ENCODE measurements at regions not wholly inside any gene's neighbourhood (a gene's known extent, or its start where the extent isn't known, plus 50 kb on each side); places are given as distances from the start of the nearest gene placed in this dataset.
"Not testable (repeated sequence)": the region's sequence is repeated elsewhere in the genome, so short reads cannot be mapped to it uniquely, and the experiment has no call there.

DNA sequence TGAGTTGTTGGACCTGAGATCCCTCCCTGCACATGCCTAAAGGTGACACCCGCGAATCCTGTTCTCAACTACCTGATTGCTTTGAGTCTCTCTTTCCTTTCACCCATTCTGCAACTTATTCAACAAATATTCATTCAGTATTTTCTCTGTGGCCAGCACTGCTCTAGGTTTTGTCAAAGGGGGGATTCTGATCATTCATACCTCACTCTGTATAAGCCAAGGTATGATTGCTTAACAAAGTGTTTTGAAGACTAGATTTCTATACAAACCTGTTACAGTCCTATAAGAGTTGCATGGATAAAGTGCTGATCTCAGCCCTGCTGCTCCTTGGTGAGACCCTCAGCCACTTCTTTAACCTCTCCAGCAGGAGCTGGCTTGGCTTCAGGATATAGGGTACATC lies 409.7 kb downstream of the KCNRG start:
- no peak for DNase-seq

DNA sequence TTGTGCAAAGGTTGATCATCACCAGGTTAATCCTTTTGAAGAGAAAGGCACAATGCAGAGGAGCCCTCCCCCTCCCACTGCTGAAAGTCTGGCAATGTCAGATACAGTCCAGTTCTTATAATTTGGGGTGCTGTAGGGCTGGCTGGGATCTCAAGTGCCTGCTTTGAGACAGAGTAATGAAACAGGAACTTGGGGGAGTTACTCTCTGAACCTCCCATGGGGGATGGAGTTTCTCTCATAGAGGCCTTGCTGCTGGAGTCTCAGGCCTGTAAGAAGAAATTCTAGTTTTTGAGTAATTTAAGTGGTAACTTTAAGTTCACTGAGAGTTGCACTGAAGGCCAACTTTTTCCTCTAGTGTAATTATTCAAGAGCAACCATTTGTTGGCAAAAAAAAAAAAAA lies 410.5 kb downstream of the KCNRG start:
- no peak for DNase-seq

DNA sequence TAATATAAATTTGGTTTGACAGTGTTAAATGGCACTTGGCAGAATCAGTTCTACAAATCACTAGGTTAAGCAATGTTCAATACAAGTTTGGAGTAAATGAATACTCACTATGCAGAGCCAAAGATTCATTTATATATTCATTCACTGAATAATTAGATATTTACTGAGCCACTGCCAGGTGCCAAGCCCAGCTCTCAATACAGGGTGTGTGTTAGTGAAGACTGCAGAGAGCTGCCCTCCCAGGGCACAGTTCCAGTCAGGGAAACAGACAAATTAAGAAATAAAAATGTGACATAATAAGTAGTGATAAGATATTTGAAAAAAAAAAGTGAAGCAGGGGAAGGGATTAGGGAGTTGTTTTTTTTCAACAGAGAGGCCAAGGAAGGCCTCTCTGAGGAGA lies 411.7 kb downstream of the KCNRG start:
- no peak for DNase-seq

DNA sequence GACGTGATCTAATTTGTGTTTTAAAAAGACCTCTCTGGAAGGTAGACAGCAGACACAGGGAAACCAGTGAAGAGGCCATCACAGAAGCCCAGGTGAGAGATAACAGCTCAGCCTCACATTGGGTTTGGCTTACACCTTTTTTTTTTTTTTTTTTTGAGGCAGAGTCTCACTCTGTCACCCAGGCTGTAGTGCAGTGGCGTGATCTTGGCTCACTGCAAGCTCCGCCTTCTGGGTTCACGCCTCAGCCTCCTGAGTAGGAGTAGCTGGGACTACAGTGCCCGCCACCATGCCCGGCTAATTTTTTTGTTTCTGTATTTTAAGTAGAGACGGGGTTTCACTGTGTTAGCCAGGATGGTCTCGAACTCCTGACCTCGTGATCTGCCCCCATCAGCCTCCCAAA lies 412.3 kb downstream of the KCNRG start:
- not testable (repeated sequence) for DNase-seq

DNA sequence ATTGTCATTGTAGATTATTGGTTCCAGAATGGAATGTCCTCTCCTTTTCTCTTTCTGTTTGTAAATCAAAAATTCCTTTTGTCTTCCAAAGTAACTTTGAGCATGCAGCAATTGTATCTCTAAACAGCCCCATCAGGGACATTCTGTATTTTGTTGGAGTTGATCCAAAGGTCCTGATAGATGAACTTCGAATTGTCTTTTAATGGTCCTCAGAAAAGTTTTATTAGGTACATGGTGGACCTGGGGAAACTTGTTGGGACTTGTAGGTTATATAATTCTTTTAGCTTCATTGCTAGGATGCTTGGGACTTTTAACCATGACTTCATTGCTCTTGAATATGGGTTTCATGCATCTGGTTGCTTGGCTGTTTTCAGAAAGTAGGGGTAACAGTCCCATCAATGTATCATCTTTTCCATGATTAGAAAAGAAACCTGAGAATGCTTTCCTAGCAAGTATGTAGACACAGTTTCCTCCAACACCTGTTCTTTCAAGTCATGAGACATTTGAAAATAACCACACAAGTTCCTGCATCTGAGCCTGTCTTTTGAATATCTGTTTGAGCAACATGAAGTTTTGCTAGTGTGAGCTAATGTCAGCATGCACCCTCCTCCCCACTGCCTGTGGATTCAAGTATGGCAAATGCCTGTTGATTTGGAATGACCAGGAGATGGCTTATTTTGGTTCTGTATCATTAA lies 413.1 kb downstream of the KCNRG start:
- DNase-seq = no peak

DNA sequence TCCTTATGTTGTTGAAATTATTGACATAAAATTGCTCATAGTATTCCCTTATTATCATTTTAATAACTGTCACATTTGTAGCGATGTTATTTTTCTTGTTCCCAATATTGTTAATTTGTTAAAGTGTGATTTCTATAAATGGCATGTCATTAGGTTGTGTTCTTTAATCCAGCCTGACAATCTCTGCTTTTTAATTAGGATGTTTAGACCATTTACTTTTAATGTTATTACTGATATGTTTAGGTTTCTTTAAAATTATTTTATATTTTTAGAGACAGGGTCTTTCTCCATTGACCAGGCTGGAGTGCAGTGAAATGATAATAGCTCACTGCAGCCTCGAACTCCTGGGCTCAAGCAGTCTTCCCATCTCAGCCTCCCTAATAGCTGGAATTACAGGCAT lies 408.5 kb downstream of the DLEU7 start:
- DNase-seq = no peak

DNA sequence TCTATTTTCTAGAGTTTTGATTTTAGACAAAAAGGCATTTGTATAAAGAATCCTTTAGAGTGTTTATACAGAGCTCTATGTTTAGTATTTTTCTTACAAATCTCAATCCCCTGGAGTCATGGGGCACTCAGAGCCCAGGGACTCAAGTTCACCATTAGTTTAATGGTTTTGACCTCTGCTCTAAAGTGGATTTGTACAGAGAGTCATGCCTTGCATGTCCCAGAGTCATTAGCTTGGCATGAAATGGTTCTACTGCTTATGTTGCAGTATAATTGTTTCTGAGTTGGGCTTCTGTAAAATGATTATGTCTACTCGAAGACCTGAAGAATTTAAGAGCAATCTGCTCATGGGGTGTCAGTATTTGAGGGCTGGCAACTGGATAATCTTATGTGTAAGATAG lies 406.2 kb downstream of the DLEU7 start:
- no peak for DNase-seq

DNA sequence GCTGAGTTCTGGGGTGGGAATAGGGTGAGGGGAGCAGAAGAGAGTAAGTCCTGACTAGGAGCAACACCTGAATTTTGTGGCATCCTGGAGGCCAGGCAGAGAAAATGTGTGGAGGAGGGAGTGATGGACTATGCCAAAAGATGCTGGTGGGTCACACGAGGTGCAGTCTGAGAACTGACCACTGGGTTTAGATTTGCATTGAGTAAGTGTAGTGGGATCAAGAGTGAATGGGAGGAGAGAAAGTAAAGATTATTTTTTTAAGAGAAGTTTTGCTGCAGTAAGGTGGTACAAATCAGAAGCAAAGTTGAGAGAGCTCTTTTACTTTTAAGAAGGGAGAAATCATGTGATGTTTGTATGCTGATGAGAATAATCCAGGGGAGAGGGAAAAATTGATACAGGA lies 405.1 kb downstream of the DLEU7 start:
- DNase-seq = no peak

DNA sequence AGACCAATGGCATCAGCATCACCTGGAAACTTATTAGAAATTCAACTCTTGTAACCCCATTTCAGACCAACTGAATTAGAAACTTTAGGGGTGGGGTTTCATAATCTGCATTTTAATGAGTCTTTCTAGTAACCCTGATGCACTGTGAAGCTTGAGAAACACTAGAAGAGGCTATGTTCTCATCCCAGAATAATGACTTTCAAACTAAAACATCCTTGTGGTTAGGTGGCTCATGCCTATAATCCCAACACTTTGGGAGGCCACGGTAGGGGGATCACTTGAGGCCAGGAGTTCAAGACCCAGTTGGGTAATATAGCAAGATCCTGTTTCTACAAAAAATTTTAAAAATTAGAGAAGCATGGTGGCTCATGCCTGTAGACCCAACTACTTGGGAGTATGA lies 402.4 kb downstream of the DLEU7 start:
- no peak for DNase-seq

DNA sequence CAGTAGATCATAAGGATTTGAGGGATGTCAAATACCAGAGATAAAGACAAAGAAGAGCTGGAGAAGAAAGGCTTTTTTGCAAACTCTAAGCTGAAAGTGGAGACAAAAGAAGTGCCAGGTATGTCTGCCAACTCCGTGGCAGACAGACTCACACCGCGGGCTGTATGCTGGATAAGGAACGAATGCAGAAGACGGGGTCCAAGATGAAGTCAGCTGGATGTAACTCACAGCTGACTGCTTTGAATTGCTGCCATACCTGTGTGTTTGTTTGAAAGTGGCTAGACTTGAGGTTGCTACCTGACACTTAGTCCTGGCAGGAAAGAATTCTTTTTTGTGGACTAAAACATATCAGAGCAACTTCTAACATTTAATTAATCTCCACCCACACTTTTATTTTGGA lies 398.8 kb downstream of the DLEU7 start:
- DNase-seq = no peak

DNA sequence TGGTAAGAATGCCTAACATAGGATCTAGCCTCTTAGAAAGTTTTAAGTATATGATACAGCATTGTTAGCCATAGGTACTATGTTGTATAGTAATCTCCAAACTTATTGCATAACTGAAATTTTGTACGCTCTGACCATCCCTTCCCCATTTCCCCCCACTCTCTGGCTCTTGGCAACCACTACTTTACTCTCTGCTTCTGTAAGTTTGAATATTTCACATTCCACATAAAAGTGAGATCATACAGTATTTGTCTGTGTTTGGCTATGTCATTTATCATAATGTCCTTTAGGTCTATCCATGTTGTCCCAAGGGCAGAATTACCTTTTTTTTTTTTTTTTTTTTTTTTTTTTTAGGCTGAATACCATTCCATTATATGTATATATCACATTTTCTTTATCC lies 396.9 kb downstream of the DLEU7 start:
- DNase-seq = no peak

DNA sequence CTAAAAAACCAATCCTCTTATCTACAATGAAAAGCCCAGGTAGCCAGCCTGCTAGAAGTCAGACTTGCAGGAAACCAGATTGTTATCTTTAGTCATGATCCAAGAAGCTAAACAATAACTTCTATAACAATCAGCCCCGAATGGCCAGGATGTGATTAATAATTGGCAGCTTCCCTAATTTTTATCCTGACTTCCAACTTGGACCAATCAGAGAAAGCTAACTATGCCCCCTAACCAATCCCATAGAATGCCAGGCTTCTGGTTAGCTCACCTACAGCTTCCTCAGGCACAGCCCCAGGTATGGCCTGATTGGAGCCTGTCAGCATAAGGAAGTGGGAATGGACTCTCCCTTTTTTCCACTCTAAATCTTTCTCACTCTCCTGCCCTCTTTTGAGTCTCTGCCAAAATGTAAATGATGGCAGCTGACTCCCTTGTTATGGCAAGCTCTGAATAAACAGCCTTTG lies 394.9 kb downstream of the DLEU7 start:
- DNase-seq = no peak

DNA sequence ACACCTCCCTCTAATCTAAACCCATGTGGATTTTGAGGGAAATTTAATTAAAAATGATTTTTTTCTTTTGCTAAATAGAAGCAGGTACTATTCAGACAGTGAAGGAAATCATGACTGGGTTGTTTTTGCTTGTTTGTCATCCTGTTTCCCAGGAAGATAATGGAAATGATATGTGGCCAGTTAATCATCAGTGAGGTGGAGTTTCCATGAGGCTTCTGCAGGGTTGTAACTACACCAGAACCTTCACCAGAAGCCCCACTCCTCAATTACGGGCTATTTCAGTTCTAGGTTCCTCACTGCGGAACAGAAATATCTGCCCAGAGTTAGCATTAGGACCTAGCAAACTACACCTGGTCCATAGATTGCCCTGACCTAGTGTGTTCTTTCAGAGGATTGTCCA lies 394.0 kb downstream of the DLEU7 start:
- DNase-seq = no peak

DNA sequence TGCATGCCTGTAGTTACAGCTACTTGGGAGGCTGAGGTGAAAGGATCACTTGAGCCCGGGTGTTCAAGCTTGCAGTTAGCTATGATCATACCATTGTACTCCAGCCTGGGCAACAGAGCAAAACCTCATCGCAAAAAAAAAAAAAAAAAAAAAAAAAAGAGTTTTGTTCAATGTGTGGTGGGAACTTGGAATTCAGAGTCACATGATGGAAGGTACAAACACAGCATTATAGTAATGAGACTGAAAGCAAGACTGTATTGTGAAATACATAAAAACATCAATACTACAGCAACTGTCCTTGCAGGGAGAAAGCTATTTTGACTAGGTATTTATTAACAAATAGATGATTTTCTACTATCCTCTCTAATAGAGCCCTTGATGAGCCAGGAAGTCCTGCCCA lies 393.2 kb downstream of the DLEU7 start:
- no peak for DNase-seq

DNA sequence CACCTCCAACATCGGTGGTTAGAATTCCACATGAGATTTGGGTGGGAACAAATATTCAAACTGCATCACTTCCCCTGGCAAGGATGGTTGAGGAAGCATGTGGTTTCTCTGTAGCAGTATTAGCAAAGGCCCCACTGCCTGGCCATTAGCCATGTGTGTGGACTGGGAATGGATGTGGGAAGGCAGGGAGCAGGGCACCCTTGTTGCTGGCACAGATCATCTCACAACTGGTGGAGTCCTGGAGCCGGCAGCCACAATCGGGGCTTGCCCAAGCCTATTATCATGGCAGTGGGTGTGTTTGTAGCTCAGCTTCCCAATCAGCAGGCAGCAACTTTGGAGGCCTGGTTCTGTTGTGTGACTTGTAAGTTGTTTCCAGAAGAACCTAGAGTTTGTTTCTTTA lies 391.9 kb downstream of the DLEU7 start:
- DNase-seq = no peak

DNA sequence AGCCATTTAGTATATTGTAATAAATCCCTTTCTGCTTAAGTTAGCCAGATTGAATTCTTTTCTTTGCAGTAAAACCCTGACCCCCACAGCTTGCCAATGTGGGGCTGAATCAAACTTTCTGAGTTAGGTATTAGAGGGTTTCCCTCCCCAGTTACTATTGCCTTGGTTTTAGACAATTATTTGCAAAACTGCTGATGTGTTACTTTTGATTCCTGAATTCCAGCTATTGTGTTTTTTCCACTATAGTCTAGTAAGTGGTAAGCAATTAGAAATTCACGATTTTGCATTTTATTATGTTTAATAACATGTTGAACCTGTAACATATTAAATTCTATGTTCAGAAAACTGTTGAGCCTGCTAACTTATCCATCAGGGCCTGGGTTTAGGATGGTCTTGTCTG lies 391.5 kb downstream of the DLEU7 start:
- no peak for DNase-seq

DNA sequence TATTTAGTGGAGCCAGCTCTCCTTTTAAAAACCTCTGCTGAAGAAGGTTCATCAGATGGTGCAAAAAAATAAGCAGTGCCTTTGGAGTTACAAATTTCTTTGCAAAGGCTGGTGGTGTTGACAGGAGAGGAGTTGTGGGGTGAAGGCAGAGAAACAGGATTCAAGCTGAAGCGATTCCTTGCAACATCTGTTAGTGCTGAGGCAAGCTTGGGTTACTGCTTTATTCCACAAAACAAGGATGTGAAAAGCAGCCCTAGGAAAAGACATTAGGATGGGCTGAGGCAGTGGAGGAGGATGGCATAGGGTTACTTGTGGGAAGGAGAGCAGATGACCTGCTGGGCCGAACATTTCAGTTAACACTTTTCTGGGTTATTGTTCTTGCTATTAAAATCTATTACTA lies 390.7 kb downstream of the DLEU7 start:
- no peak for DNase-seq

DNA sequence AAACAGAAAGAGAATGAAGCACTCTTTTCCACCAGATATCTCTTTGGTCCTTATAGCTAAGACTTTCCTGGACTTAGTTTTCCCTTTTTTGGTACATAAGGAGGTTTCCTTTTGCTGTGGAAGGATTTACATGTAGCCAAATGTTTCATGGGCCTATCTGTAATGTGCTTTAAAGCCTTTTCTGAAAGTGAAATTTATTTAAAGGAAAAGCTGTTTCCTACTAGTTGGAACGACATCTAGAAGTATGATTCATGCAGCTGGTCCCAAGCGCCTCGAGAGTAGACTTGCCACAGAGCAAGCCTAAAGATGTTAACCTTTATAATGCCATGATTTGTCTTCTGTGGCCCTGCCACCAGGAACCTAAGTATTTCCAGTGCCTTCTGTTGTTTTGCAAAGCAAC lies 390.3 kb downstream of the DLEU7 start:
- DNase-seq = no peak

DNA sequence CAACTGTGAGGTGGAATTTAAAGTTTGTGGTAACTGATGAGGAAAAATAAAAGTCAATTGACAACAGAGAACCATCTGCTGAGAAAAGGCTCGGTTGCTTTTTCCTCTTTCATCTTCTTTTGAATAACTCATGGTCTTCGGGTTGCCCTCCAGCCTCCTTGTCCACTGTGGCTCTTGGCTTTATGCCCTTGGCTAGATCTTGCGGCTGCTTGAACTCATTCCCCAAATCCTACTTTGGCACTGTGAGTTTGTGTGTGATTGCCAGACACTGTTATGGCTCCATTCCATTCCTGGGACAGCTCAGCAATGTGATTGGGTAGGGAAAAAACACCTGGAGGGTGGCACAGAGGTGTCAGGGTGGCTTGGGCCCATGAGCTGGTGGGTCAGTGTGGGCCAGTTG lies 387.4 kb downstream of the DLEU7 start:
- no peak for DNase-seq

DNA sequence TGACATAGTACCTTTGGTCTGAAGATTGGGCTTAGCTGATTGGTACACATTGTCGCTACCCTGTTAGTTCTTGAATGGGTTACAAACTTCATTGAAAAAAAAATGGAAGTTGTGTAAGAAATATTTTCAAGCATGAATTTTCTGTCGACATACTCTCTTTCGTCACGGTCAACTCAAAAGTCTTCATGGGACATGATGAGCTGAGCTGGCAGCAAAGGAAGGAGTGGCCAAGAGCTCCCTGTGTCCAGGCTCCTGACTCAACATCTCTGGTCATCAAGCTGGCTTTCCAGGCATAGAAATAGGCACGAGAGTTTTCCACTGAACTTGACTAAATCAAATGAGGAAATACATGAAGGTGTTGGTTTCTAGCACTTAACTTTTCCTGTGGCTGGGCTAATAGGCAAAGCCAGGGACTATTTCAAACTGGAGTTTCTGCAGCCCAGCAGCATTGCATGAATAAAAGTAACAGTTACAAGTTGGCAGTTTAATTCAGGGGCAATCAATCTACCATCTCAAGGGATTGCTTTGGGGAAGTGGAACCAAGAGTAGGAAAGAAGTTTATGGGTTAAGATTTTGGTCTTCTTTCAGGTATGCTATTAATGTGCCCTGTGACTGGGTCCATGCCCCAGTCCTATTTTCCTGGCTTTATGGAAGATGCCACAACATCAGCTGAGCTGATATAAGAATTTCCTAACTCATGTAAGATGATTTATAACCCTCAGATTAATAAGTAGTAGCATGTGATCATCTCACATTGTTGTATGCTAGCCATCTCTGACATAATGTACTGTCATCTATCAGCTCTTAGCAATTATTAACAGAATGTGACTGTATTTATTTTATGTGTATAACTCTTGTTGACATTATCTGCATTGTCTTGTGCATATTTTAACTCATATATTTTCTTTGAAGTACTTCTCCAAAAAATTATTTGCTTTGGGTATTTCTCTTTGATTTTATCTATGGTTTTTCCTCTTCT lies 385.8 kb downstream of the DLEU7 start:
- DNase-seq = no peak

DNA sequence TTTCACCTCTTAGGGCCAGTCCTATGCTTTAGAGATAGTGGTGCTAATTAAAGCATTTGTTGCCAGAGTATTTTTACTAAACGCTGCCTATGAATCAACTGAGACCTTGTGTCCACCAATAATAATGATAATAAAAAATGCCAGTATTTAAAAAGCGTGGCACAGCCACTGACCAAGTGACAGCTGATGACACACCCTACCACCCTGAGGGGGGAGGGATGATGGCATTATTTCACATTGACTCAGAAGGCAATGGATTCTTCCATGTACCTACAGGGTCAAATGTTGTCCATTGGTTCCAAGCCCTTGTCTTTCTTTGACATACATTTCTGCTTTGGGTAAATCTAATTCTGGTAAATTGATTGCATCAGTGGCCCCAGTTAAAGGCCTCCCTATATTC lies 384.4 kb downstream of the DLEU7 start:
- DNase-seq = no peak

DNA sequence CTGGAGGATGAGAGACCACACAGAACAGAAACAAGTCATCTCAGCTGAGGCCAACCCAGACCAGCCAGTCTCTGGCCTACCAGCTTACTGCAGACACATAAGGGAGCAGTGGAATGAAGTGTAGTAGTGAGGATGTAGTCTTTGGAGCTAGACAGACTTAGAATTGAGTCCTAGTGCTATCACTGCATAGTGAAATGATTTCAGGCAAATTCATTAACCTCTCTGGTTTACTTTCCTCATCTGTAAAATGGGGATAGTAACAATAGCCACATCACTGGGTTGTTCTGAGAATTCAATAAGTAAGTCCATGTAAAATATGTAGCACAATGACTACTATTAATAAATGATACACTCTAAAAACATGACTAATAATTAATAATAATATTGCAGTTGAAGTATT lies 383.8 kb downstream of the DLEU7 start:
- DNase-seq = no peak

DNA sequence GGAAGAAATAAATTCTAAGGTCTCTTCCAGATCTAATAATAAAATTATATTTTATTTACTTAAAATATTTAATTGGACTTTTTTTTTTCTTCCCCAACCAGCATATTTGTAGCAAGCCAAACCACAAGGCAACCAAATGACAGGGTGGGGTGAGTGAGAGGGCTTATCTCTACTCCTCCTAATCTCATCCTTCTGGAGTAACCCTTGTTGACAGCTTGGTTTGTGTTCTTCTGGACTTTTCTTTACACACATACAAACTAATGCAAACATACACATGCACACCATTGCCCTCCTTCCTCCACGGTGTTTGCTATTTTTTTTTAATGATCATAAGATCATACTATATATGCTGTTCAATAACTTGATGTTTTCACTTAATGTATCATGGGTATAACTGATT lies 383.1 kb downstream of the DLEU7 start:
- DNase-seq = no peak

DNA sequence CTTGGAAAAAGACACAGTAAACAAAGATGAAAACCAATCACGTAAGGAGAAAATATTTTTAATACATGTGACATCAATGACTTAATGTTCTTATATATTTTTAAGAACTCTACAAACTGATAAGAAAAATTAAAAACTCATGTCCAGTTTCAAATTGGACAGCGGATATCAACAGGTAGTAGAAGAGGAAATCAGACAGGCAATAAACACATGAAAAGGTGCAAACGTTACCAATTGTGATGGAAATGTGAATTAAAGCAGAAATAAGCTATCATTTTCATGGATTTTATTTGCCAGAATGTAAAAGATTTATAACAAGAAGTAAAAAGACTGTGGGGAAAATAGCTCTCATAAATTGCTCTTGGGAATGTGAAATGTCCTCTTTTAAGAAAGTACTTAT lies 382.3 kb downstream of the DLEU7 start:
- no peak for DNase-seq

All from HCEC 1CT (cell line).